HEK293 (cell line): ENCODE measurements at regions not wholly inside any gene's neighbourhood (a gene's known extent, or its start where the extent isn't known, plus 50 kb on each side); places are given as distances from the start of the nearest gene placed in this dataset.

Experiments
- CTCF ChIA-PET: fragments of 350-600 bp; formaldehyde crosslinking; extraction: SDS; loops from one replicate; lab custom pipeline; 2021; ENCODE audit warnings: antibody characterized with exemption; lab: Yijun Ruan, JAX
- POLR2A ChIA-PET: fragments of 300-600 bp; formaldehyde crosslinking; extraction: SDS; loops from one replicate; lab custom pipeline; 2020; ENCODE audit warnings: antibody characterized with exemption, inconsistent platforms; lab: Yijun Ruan, JAX
- H3K27ac ChIP-seq: fragments of 200-500 bp; sonication (Bioruptor generic); 2 replicates; pipeline ENCODE4 v1.5.1; 2014; ENCODE audit warnings: low read depth, low read length, control low read depth, inconsistent platforms; ENCODE audit errors: extremely low read depth
- H3K36me3 ChIP-seq, 2 experiments: fragments of 200-500 bp in 1 of 2; sonication (Bioruptor generic) in 1 of 2; 1 replicate in 1 of 2; 2 replicates in 1 of 2; pipeline ENCODE4 v1.5.1; 2014 to 2017; ENCODE audit warnings: inconsistent platforms in 2 of 2, low read length in 2 of 2; ENCODE audit not compliant: control insufficient read depth in 2 of 2, insufficient read depth in 1 of 2
- H3K4me1 ChIP-seq: fragments of 200-500 bp; sonication (Bioruptor generic); 2 replicates; pipeline ENCODE4 v1.5.1; 2014; ENCODE audit warnings: mild to moderate bottlenecking, low read length, inconsistent platforms; ENCODE audit not compliant: control insufficient read depth, insufficient read depth
- H3K4me3 ChIP-seq: 2 replicates; pipeline ENCODE4 v1.5.1; 2011; ENCODE audit warnings: low read depth, mild to moderate bottlenecking, control low read depth, low read length, moderate library complexity
- H3K9me3 ChIP-seq: fragments of 200-500 bp; sonication (Bioruptor generic); 2 replicates; pipeline ENCODE4 v1.5.1; 2014; ENCODE audit warnings: low read depth, low read length, inconsistent platforms; ENCODE audit not compliant: control insufficient read depth, insufficient read depth
- BCL11B ChIP-seq: fragments of 450-650 bp; formaldehyde crosslinking; IDR thresholded peaks from 2 replicates; pipeline ENCODE4 v1.5.1; 2016; ENCODE audit warnings: low read depth, missing biosample characterization, missing genetic modification characterization
- HOXD13 ChIP-seq: sonication (generic); formaldehyde crosslinking; IDR thresholded peaks from 2 replicates; pipeline ENCODE4 v1.8.0; 2022; ENCODE audit warnings: missing genetic modification reagents, borderline replicate concordance
- KLF10 ChIP-seq: fragments of 450-650 bp; IDR thresholded peaks from 2 replicates; pipeline ENCODE4 v1.5.1; 2018; ENCODE audit warnings: missing biosample characterization, mild to moderate bottlenecking, missing genetic modification characterization
- KLF16 ChIP-seq: fragments of 450-650 bp; formaldehyde crosslinking; IDR thresholded peaks from 2 replicates; pipeline ENCODE4 v1.5.1; 2017; ENCODE audit warnings: missing biosample characterization, missing genetic modification characterization
- KLF8 ChIP-seq: fragments of 450-650 bp; formaldehyde crosslinking; IDR thresholded peaks from 2 replicates; pipeline ENCODE4 v1.5.1; 2016; ENCODE audit warnings: missing biosample characterization, missing genetic modification characterization
- PRDM6 ChIP-seq: fragments of 450-650 bp; formaldehyde crosslinking; IDR thresholded peaks from 2 replicates; pipeline ENCODE4 v1.5.1; 2017; ENCODE audit warnings: missing biosample characterization, missing genetic modification characterization
- SCRT2 ChIP-seq: fragments of 450-650 bp; formaldehyde crosslinking; IDR thresholded peaks from 2 replicates; pipeline ENCODE4 v1.5.1; 2016; ENCODE audit warnings: missing biosample characterization, missing genetic modification characterization
- SP7 ChIP-seq: fragments of 450-650 bp; formaldehyde crosslinking; IDR thresholded peaks from 2 replicates; pipeline ENCODE4 v1.5.1; 2016; ENCODE audit warnings: missing biosample characterization, missing genetic modification characterization
- ZBTB1 ChIP-seq: fragments of 450-650 bp; formaldehyde crosslinking; IDR thresholded peaks from 2 replicates; pipeline ENCODE4 v1.5.1; 2016; ENCODE audit warnings: missing biosample characterization, missing genetic modification characterization
- ZBTB10 ChIP-seq: fragments of 450-650 bp; formaldehyde crosslinking; IDR thresholded peaks from 2 replicates; pipeline ENCODE4 v1.5.1; 2016; ENCODE audit warnings: missing biosample characterization, missing genetic modification characterization
- ZBTB8A ChIP-seq: fragments of 450-650 bp; formaldehyde crosslinking; IDR thresholded peaks from 2 replicates; pipeline ENCODE4 v1.5.1; 2016; ENCODE audit warnings: missing biosample characterization, missing genetic modification characterization
- ZFHX2 ChIP-seq: fragments of 450-650 bp; formaldehyde crosslinking; conservative IDR thresholded peaks from 2 replicates; pipeline ENCODE4 v1.5.1; 2016; ENCODE audit warnings: missing biosample characterization, missing genetic modification characterization
- ZNF169 ChIP-seq: fragments of 450-650 bp; formaldehyde crosslinking; IDR thresholded peaks from 2 replicates; pipeline ENCODE4 v1.5.1; 2016; ENCODE audit warnings: missing biosample characterization, missing genetic modification characterization
- ZNF19 ChIP-seq: fragments of 450-650 bp; formaldehyde crosslinking; IDR thresholded peaks from 2 replicates; pipeline ENCODE4; 2016; ENCODE audit warnings: missing biosample characterization, missing genetic modification characterization, low read depth
- ZNF2 ChIP-seq: fragments of 450-650 bp; formaldehyde crosslinking; IDR thresholded peaks from 2 replicates; pipeline ENCODE4 v1.5.1; 2016; ENCODE audit warnings: missing biosample characterization, missing genetic modification characterization
- ZNF24 ChIP-seq: fragments of 450-650 bp; formaldehyde crosslinking; IDR thresholded peaks from 2 replicates; pipeline ENCODE4 v1.5.1; 2016; ENCODE audit warnings: missing biosample characterization, missing genetic modification characterization
- ZNF513 ChIP-seq: fragments of 450-650 bp; IDR thresholded peaks from 2 replicates; pipeline ENCODE4 v1.5.1; 2018; ENCODE audit warnings: missing biosample characterization, missing genetic modification characterization
- ZNF610 ChIP-seq: fragments of 450-650 bp; formaldehyde crosslinking; IDR thresholded peaks from 2 replicates; pipeline ENCODE4 v1.5.1; 2016; ENCODE audit warnings: missing biosample characterization, missing genetic modification characterization, borderline replicate concordance
- ZNF658 ChIP-seq: fragments of 450-650 bp; formaldehyde crosslinking; IDR thresholded peaks from 2 replicates; pipeline ENCODE4; 2016; ENCODE audit warnings: missing biosample characterization, missing genetic modification characterization
- TF ChIP-seq, protein P1 (sequence below): fragments of 450-650 bp; formaldehyde crosslinking; IDR thresholded peaks from 2 replicates; pipeline ENCODE4 v1.5.1; 2017; ENCODE audit warnings: missing biosample characterization, missing genetic modification characterization

GRCh38 chr14:87309557-87309956 lies 683.4 kb downstream of the GALC start:
- no peak overlapping the region for H3K27ac ChIP-seq
- H3K9me3 ChIP-seq = no peaks in the 10 kb centered on the region
- ChIA-PET CTCF (no interaction called here), POLR2A (no interaction called here)
- TF ChIP-seq ZNF19 (no peak), BCL11B (no peak), ZNF24 (no peak), ZNF513 (tag by site-specific recombination) (no peak), ZNF2 (tag by site-specific recombination) (no peak), ZNF169 (no peak), KLF16 (tag by site-specific recombination) (no peak), ZNF610 (tag by site-specific recombination) (no peak)
- TF ChIP-seq, protein P1, sequence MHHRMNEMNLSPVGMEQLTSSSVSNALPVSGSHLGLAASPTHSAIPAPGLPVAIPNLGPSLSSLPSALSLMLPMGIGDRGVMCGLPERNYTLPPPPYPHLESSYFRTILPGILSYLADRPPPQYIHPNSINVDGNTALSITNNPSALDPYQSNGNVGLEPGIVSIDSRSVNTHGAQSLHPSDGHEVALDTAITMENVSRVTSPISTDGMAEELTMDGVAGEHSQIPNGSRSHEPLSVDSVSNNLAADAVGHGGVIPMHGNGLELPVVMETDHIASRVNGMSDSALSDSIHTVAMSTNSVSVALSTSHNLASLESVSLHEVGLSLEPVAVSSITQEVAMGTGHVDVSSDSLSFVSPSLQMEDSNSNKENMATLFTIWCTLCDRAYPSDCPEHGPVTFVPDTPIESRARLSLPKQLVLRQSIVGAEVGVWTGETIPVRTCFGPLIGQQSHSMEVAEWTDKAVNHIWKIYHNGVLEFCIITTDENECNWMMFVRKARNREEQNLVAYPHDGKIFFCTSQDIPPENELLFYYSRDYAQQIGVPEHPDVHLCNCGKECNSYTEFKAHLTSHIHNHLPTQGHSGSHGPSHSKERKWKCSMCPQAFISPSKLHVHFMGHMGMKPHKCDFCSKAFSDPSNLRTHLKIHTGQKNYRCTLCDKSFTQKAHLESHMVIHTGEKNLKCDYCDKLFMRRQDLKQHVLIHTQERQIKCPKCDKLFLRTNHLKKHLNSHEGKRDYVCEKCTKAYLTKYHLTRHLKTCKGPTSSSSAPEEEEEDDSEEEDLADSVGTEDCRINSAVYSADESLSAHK (tag by site-specific recombination) = no peak
- H3K4me1 ChIP-seq = no peaks in the 10 kb centered on the region
- no peak overlapping the region for H3K4me3 ChIP-seq
- no peaks in the 10 kb centered on the region for H3K36me3 ChIP-seq

- Histone ChIP-seq H3K36me3 (no peaks in the 10 kb centered on the region), H3K4me1 (no peaks in the 10 kb centered on the region), H3K4me3 (no peak overlapping the region), H3K27ac (no peak overlapping the region), H3K9me3 (no peaks in the 10 kb centered on the region)
- CTCF ChIA-PET = interaction anchor here (0.6 kb wide), 1 partner anchor 384 kb away, joined by 3 read pairs; no protein-coding TSS in a partner anchor
- TF ChIP-seq SCRT2 = no peak
- no peak for TF ChIP-seq ZBTB10 (tag by site-specific recombination)
- TF ChIP-seq ZNF658 = no peak
- no peak for TF ChIP-seq ZFHX2 (tag by site-specific recombination)
- TF ChIP-seq KLF8 (tag by site-specific recombination) = no peak
- no peak for TF ChIP-seq ZBTB1 (tag by site-specific recombination)
- POLR2A ChIA-PET = no interaction called here
Measured at GRCh38 chr14:87306409-87307168, 686.4 kb downstream of the GALC start.

DNA sequence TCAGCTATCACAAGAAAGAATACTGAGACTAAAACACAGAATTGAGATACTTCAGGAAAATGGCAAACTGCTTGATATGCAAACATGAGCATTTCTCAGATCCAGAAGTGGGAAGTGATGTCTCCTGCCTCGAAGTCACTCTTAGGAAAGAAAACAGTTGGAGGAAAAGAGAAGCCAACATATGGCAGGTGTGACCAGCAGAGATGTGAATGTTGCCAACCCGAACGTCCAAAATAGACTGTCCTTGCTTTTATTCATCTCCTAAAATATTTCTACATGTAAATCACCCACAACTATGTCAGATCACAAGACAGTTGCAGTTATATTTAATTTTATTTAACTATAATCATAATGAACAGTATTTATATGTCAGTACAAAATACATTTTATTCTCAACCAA lies 687.6 kb downstream of the GALC start:
- ChIA-PET POLR2A (no interaction called here), CTCF (no interaction called here)
- no peaks in the 10 kb centered on the region for H3K4me1 ChIP-seq
- TF ChIP-seq HOXD13 (CRISPR knock-in tag) = no peak
- TF ChIP-seq ZBTB8A (tag by site-specific recombination) = no peak
- no peak for TF ChIP-seq PRDM6 (tag by site-specific recombination)
- no peak for TF ChIP-seq SP7 (tag by site-specific recombination)
- TF ChIP-seq ZNF2 (tag by site-specific recombination) = no peak
- TF ChIP-seq KLF10 = no peak
- no peak for TF ChIP-seq KLF16 (tag by site-specific recombination)
- no peaks in the 10 kb centered on the region for H3K9me3 ChIP-seq
- no peak overlapping the region for H3K4me3 ChIP-seq
- no peaks in the 10 kb centered on the region for H3K36me3 ChIP-seq
- H3K27ac ChIP-seq = no peak overlapping the region
